Fibroblast of mammary gland (primary cell): ENCODE measurements at regions not wholly inside any gene's neighbourhood (a gene's known extent, or its start where the extent isn't known, plus 50 kb on each side); places are given as distances from the start of the nearest gene placed in this dataset.
"Not testable (repeated sequence)": the region's sequence is repeated elsewhere in the genome, so short reads cannot be mapped to it uniquely, and the experiment has no call there.

Experiments used
- DNase-seq: peaks from one replicate; pipeline ENCODE4 v3.0.0-alpha.2; 2010; ENCODE audit warnings: low read depth
- H3K4me3 ChIP-seq: 2 replicates; pipeline ENCODE4 v1.5.1; 2011; ENCODE audit warnings: low read depth, mild to moderate bottlenecking, low read length, moderate library complexity; ENCODE audit not compliant: control insufficient read depth
- TF ChIP-seq, protein P1 (sequence below): conservative IDR thresholded peaks from 2 replicates; pipeline ENCODE4 v1.5.1; 2011; ENCODE audit warnings: low read depth, low read length, inconsistent platforms; ENCODE audit not compliant: control insufficient read depth, insufficient read depth

DNA sequence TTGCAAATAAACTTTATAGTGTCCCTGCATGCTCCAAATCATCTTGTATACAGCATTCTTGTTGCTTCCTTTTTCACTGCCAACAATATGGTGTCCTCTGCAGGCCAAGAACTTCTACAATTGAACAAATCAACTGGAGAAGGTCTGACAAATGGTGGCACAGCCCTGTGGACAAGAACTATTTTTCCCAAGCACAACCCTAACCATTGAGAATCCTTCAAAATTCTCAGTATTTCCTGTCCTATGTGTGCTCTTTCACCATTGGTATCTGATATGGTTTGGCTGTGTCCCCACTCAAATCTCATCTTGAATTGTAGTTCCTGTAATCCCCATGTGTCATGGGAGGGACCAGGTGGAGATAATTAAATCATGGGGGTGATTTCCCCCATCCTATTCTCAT, 865.1 kb upstream of the ACVR2A start:
- no peak for DNase-seq
- TF ChIP-seq, protein P1, sequence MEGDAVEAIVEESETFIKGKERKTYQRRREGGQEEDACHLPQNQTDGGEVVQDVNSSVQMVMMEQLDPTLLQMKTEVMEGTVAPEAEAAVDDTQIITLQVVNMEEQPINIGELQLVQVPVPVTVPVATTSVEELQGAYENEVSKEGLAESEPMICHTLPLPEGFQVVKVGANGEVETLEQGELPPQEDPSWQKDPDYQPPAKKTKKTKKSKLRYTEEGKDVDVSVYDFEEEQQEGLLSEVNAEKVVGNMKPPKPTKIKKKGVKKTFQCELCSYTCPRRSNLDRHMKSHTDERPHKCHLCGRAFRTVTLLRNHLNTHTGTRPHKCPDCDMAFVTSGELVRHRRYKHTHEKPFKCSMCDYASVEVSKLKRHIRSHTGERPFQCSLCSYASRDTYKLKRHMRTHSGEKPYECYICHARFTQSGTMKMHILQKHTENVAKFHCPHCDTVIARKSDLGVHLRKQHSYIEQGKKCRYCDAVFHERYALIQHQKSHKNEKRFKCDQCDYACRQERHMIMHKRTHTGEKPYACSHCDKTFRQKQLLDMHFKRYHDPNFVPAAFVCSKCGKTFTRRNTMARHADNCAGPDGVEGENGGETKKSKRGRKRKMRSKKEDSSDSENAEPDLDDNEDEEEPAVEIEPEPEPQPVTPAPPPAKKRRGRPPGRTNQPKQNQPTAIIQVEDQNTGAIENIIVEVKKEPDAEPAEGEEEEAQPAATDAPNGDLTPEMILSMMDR, result no peak
- H3K4me3 ChIP-seq, result no peak overlapping the region

DNA sequence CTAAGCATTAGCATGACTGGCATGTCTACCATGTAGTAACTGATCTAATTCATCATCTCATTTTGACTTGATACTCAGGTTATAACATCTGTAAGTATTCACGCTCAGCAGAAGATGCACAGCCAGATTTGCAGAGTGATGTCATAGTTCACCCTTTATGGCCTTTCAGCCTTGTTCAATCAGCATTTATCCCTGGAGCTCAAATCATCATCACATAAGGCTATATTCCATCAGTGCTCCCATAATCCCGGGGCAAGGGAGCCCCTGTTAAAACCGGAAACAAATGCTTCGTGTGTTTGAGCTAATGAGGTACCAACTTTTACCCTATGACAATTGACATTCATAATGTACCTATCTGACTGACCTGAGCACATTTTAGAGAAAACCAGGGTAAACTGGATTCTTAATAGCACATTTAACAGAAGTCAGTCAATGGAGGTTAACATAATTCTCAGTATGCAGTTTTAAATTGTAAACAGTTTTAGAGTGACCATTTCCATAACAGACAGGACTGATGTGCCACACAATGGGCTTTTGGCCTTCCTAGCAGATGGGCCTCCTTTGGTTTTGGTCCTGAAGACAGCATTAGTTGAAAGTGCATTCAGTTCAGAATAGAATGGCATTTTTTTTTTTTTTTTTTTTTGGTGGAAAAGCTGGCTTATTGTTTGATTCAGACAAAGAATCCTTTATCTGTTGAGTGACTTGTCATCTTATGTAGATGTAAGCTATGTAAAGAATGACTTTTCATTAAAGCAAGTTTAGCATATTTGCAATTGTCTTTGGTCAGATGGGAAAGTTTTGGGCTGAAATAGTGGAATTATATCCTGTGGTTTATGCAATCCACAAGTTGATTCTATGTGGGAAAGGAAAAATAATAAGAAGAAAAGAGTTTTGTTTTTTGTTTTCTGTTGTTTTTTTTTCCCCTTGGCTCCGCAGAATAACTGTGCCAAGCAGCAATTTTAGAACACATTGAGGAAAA, 866.0 kb upstream of the ACVR2A start:
- TF ChIP-seq, protein P1, result no peak
- no peak overlapping the region for H3K4me3 ChIP-seq
- no peak for DNase-seq

DNA sequence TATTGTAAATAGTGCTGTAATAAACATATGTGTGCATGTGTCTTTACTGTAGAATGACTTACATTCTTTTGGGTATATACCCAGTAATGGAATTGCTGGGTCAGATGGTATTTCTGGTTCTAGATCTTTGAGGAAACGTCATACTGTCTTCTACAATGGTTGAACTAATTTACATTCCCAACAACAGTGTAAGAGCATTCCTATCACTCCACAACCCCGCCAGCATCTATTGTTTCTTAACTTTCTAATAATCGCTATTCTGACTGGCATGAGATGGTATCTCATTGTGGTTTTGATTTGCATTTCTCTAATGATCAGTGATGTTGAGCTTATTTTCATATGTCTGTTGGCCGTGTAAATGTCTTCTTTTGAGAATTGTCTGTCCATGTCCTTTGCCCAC, 873.8 kb upstream of the ACVR2A start:
- not testable (repeated sequence) for H3K4me3 ChIP-seq, DNase-seq

DNA sequence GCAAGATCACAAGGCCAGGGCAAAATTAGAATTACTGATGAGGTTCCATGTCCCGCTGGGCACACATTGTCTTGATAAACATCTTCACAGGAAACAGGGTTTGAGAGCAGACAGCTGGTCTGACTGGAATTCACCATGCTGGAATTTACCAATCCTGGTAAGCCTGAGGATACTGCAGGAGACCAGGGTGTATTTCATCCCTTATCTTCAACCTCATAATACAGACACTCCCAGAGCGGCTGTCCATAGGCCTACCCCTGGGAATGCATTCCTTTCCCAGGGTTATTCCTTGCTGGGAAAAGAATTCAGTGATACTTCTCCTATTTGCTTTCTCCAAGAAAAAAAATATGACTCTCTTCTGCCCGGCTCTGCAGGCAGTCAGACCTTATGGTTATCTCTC, 875.1 kb upstream of the ACVR2A start:
- not testable (repeated sequence) for DNase-seq, H3K4me3 ChIP-seq

DNA sequence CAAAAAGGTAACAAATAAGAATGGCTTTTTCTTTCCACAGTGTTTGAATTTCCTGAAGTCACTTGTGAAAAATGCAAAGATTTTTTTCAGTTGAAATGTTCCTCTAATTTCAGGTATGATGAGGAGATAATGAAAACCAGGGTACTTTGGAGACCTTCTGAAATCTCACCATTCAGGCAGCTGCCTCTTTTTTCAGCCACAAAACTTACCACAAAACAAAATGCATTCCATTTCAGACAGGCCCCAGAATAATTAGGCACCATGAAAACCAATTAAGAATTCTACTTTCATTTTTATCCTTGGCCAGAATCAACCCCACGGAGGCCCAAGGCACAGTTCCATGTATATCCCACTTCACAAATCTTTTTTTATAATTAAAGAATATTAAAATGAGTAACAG, 880.3 kb upstream of the ACVR2A start:
- DNase-seq, result no peak
- no peak overlapping the region for H3K4me3 ChIP-seq
- TF ChIP-seq, protein P1, result no peak

DNA sequence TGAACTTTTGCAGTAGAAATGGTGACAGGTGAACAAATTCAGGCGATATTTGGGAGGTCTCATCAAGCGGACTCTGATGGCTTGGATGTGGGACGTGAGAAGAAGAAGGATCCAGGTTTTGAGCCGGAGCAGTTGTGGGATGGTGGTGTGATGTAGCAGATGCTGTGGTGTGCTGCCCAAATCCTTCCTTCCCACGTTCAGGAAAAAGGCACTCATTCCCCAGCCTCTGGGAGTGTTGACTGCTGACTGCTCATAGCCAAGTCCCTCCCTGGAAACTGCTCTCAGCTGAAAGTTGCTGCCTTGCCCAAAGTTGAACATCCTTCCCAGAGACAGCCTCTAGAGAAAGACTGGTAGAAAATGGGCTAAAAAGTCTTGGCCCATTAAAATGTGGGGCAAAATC, 890.3 kb upstream of the ACVR2A start:
- DNase-seq, result no peak
- H3K4me3 ChIP-seq, result no peak overlapping the region
- TF ChIP-seq, protein P1, result no peak

DNA sequence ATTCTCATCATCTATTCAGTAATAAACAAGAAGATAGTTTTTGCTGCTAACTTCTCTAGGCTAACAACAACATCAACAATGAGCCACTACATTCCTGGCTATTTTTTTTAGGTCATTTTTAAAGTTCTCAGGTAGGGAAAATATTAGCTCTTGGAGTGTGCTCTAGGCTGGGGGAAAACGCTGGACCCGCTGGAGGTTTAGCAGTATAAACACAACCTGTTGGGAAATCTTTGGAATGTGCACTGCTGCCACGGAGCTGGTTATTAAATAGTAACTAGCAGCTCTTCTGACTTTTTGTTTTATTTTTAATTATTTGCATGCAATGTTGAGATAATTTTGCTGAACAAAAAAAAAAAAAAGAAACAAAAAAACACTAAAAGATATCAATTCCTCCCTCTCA, 892.1 kb upstream of the ACVR2A start:
- no peak for DNase-seq
- TF ChIP-seq, protein P1, result no peak
- no peak overlapping the region for H3K4me3 ChIP-seq

DNA sequence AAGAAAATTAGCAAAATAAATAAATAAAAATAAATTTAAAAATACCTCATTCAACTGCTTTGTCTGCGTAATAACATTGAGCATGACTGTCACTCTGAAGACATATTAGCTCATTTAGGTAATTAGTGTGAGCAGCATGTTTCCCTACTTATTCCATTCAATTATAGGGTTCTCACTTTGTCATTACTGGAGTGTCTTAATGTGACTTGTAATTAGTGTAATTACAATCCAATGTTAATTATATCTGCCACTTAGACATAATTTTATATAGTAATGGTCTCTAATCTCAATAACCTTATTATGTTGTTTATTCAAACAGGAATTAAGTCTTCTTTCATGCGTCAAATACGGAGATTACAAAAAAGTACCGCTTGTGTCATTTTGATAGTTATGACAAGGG, 893.9 kb upstream of the ACVR2A start:
- no peak for DNase-seq
- TF ChIP-seq, protein P1, result no peak
- H3K4me3 ChIP-seq, result no peak overlapping the region
